SK-N-DZ (cell line): ENCODE measurements at regions not wholly inside any gene's neighbourhood (a gene's known extent, or its start where the extent isn't known, plus 50 kb on each side); places are given as distances from the start of the nearest gene placed in this dataset.
"Not testable (repeated sequence)": the region's sequence is repeated elsewhere in the genome, so short reads cannot be mapped to it uniquely, and the experiment has no call there.

Experiments used
- DNase-seq: peaks from one replicate; pipeline ENCODE4 v3.0.0-alpha.2; 2015; ENCODE audit warnings: low spot score

GRCh38 chr1:71345491-71345890, 264.7 kb upstream of the ZRANB2 start:
- DNase-seq = no peak

- DNase-seq = no peak
These were observed 263.0 kb upstream of the ZRANB2 start for GRCh38 chr1:71343686-71344416.

DNA sequence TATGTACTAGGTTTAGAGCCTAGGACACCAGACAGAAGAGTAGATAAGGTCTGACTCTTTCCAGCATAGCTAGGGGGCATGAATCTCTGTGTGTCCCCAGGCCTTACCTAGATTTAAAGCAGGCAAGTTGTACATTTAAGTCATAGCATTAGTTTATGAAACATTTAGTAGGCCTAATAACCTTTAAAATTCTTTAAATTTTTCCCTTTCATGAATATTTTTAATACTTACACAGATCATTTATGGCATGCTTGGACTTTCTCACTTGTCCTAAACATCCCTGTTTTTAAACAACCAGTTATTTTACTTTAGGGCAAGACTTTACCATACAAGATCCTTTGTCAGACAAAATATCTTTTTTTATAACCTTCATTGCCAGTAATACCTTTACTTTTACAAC, 258.4 kb upstream of the ZRANB2 start:
- DNase-seq = peak; percentile 8

- DNase-seq = no peak
These were observed 250.2 kb upstream of the ZRANB2 start for GRCh38 chr1:71330991-71331390.

GRCh38 chr1:71324671-71325267, 243.9 kb upstream of the ZRANB2 start:
- DNase-seq = no peak

DNA sequence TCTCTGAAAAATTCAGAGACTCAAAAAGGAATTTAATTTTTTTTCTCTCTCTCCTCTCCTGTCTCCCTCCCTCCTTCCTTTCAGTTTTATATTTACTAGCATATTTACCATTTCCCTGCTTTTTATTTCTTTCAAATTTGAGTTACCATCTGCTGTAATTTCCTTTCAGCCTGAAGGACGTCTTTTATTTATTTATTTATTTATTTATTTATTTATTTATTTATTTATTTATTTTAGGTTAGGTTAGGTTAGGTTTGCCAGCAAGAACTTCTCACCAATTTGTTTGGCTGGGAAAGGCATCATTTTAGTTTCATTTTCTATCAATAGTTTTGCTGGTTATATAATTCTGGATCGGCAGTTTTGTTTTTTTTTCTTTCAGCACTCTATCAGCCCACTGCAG, 231.7 kb upstream of the ZRANB2 start:
- DNase-seq = no peak

GRCh38 chr1:71311376-71311775, 230.5 kb upstream of the ZRANB2 start:
- no peak for DNase-seq

DNA sequence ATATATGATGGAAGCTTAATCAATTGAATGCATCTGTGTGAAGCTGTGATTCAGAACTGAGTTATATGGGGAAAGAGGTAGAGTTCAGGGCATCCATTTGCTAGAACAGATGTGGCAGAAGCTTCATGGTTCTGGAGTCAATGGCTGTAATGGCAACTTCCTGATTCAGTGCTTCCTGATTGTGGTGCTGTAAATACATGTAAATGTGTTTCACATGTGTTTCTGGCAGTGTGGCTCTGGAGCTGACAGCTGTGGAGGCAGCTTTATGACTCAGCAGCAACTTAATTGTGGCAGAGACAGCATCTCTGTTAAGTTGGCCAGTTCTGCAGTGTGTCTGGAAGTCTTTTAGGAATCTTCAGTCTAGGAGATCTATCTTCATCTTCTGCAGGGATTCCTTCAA, 226.6 kb upstream of the ZRANB2 start:
- peak; percentile 27 for DNase-seq

DNA sequence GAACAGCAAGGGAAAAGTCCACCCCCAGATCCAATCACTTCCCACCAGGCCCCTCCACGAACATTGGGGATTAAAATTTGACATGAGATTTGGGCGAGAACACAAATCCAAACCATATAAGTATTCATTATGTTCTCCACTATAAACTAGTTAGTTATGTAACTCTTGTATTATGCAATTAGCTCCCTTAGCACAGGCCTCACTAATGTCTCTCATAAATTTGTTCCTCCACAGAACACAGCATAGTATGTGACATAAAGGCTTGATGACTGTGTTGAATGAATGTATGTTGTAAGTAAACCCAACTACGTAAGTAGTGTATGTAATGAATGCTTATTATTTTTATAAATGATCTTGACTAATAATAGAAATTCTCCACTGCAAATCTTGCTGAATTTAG, 223.3 kb upstream of the ZRANB2 start:
- no peak for DNase-seq

DNA sequence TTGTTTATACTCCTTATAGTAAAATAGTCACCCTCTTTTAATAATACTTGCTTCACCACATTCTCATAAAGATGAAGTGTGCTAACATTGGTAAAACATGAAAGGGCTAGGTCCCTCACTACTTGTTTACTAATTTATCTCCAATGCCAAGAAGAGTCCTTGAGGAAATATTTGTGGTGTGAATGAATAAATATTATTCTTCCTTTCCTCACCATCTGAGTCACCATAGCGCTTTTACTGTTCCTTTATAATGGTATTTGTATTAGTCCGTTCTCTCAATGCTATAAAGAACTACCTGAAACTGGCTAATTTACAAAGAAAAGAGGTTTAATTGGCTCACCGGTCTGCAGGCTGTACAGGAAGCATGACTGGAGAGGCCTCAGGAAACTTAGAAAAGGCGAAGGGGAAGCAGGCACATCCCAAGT, 222.8 kb upstream of the ZRANB2 start:
- no peak for DNase-seq

- no peak for DNase-seq
These were observed 217.8 kb upstream of the ZRANB2 start for GRCh38 chr1:71298633-71299032.

GRCh38 chr1:71296551-71297134, 215.8 kb upstream of the ZRANB2 start:
- no peak for DNase-seq

DNA sequence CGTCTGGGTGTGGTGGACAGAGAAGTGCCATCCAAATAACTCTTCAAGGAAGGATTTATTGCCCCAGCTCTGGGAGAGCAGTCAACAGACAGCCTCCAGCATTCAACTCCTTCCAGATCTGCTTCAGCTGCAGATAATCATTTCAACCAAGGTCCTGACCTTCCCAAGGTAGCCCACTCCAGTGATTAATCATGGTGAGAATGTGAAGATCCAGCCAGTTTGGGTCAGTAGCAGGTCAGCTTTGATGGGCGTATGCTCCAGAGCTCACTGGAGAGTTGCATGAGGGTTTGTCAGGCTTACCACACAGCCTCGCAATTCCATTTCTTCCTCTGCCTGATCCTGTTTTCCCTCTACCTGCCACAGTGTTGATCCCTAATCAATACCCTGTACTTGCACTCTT, 214.5 kb upstream of the ZRANB2 start:
- peak; percentile 5 for DNase-seq

DNA sequence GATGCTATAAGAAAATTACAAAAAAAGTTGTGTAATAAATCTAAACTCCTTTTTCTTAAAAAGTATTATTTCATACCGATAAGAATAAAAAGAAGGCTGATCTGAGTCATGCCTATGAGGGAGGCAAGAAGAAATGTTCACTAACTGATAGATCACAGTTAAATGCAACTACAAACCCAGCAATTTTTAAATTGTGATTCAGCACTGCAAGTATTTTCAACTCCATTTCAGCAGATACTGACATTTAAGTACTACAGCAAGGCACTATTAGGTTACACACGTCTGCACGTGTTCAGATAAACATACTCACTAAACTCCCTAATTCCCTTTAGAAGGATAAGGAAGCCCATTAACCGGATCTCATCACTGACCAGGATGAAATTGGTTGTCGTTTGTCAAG, 213.3 kb upstream of the ZRANB2 start:
- DNase-seq = no peak

- DNase-seq = no peak
These were observed 211.4 kb upstream of the ZRANB2 start for GRCh38 chr1:71292203-71292602.

DNA sequence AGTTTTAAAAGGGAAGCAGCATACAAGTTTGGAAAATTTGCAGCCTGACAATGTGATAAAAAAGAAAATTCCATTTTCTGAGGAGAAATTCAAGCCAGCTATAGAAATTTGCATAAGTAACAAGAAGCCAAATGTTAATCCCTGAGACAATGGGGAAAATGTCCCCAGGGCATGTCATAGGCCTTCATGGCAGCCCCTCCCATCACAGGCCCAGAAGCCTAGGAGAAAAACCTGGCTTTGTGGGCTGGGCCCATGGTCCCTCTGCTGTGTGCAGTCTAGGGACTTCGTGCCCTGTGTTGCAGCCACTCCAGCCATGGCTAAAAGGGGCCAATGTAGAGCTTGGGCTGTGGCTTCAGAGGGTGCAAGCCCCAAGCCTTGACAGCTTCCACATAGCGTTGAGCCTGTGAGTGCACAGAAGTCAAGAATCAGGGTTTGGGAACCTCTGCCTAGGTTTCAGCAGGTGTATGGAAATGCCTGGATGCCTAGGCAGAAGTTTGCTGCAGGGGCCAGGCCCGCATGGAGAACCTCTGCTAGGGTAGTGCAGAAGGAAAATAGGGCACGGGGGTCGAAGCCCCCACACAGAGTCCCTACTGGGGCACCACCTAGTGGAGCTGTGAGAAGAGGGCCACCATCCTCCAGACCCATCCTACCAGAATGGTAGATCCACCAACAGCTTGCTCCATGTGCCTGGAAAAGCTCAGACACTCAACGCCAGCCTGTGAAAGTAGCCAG, 209.8 kb upstream of the ZRANB2 start:
- not testable (repeated sequence) for DNase-seq

DNA sequence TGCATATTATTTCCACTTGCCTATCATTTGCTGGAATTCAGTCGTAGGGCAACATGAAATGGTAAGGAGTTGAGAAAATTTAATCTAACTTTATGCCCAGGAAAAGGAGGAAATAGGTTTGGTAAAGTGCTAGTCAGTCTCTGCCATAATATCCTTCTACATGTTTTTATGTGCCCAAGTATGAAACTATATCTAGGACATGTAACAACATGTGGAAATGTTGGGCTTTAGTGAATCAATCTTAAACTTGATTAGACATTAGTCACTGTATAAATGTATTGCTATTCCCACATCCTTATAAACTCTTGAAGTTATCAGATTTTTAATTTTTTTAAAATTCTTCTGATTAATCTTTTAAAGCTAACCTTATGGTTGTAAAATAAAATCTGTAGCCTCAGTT, 204.7 kb upstream of the ZRANB2 start:
- DNase-seq = no peak

DNA sequence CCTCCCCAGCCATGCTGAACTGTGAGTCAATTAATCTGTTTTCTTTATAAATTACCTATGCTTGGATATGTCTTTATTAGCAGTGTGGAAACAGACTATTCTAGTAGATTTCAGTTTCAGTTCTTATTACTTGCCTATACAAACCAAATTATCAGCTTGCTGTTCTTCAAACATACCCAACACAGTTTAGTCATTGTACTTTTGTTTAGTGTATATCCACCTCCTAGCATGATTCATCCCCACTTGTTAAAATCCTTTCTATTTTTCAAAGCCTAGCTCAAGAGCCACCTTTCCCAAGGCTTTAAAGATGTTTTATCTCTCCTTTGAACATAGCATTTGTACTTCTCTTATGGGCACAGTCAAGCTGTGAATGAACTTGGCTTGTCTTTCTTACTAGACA, 195.6 kb upstream of the ZRANB2 start:
- no peak for DNase-seq

DNA sequence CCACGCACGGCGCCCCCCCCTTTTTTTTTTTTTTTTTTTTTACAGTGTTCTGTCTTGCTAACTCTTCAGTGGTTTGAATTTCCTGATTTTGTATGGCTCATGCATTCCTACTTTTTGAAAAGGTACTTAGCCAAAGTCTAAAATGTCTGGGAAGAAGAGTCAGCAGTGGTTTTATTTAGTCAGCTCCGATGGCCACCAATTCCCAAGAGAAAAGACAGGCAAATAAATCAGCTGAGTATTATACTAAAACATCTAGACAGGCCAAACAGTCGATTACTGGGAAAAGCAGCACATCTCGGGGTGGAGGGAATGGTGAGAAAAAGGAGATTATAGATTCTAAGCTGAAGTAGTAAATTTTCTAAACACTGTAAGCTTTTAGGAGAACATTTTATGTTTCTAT, 192.5 kb upstream of the ZRANB2 start:
- no peak for DNase-seq

- DNase-seq = no peak
These were observed 189.6 kb upstream of the ZRANB2 start for GRCh38 chr1:71270394-71270915.

DNA sequence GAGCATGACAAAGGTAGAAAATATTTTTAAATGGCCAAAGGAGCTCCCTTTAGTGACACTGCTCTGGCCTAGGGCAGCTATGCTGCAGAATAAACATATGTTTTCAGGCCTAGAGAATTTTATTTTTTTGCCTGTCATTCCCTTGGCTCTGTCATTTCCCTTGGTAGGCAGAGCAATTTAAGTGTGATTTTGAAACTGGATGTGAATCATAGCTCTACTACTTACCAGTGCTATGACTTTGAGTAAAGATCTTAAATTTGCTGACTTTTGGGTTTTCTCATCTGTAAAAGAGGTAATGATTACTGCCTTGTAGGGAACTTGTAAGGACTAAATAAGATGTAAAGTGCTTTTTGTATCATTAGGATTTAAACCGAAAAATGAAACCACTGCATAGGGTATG, 189.0 kb upstream of the ZRANB2 start:
- no peak for DNase-seq

GRCh38 chr1:71269179-71269578, 188.3 kb upstream of the ZRANB2 start:
- no peak for DNase-seq
